PC-3 (cell line): ENCODE measurements at regions not wholly inside any gene's neighbourhood (a gene's known extent, or its start where the extent isn't known, plus 50 kb on each side); places are given as distances from the start of the nearest gene placed in this dataset.

Experiments used
- EZH2 ChIP-seq: fragments of 300-600 bp; sonication (generic); IDR thresholded peaks from one replicate; pipeline ENCODE4 v1.6.1; 2017; ENCODE audit warnings: antibody characterized with exemption, mild to moderate bottlenecking, low read length; ENCODE audit not compliant: unreplicated experiment
- EZH2phosphoT487 ChIP-seq: fragments of 300-600 bp; sonication (generic); IDR thresholded peaks from 2 replicates; pipeline ENCODE4 v1.6.1; 2018; ENCODE audit warnings: mild to moderate bottlenecking, antibody characterized with exemption, low read length, borderline replicate concordance
- TF ChIP-seq, protein P1 (sequence below): fragments of 300-600 bp; sonication (generic); conservative IDR thresholded peaks from 2 replicates; pipeline ENCODE4 v1.5.1; 2017; ENCODE audit warnings: antibody characterized with exemption, low read depth, mild to moderate bottlenecking, low read length

DNA sequence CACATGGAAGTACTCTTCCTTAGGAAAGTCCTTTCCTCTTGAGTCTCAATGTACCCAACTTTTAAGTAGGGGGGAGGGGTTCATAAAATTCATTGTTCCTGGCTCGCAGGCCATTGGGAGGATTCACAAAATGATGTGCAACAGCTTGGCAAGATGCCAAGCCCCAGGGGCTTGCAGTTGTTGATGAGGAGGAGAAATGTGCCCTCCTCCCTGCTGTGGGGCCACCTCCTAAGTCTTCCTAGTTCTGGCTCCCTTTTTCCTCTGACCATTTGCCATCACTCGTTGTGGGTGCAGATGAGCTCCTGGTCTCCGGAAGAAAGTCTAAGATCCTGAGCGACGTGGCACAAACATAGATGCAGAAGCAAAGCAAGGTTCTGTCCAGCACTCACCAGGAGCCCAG is 435.4 kb downstream of the EIPR1 start:
- TF ChIP-seq, protein P1, sequence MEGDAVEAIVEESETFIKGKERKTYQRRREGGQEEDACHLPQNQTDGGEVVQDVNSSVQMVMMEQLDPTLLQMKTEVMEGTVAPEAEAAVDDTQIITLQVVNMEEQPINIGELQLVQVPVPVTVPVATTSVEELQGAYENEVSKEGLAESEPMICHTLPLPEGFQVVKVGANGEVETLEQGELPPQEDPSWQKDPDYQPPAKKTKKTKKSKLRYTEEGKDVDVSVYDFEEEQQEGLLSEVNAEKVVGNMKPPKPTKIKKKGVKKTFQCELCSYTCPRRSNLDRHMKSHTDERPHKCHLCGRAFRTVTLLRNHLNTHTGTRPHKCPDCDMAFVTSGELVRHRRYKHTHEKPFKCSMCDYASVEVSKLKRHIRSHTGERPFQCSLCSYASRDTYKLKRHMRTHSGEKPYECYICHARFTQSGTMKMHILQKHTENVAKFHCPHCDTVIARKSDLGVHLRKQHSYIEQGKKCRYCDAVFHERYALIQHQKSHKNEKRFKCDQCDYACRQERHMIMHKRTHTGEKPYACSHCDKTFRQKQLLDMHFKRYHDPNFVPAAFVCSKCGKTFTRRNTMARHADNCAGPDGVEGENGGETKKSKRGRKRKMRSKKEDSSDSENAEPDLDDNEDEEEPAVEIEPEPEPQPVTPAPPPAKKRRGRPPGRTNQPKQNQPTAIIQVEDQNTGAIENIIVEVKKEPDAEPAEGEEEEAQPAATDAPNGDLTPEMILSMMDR = no peak
- TF ChIP-seq EZH2 = no peak
- TF ChIP-seq EZH2phosphoT487 = no peak
